Epithelial cell of proximal tubule (primary cell): ENCODE measurements at regions not wholly inside any gene's neighbourhood (a gene's known extent, or its start where the extent isn't known, plus 50 kb on each side); places are given as distances from the start of the nearest gene placed in this dataset.

Experiments
- DNase-seq: peaks from one replicate; pipeline ENCODE4 v3.0.0-alpha.2; 2011; ENCODE audit warnings: low read depth
- H3K4me3 ChIP-seq: 2 replicates; pipeline ENCODE4 v1.5.1; 2011; ENCODE audit warnings: low read depth, mild to moderate bottlenecking, low read length
- TF ChIP-seq, protein P1 (sequence below): conservative IDR thresholded peaks from 2 replicates; pipeline ENCODE4 v1.5.1; 2012; ENCODE audit warnings: low read depth, mild to moderate bottlenecking, low read length

GRCh38 chr5:85681871-85682270 is 935.9 kb upstream of the COX7C start:
- TF ChIP-seq, protein P1, sequence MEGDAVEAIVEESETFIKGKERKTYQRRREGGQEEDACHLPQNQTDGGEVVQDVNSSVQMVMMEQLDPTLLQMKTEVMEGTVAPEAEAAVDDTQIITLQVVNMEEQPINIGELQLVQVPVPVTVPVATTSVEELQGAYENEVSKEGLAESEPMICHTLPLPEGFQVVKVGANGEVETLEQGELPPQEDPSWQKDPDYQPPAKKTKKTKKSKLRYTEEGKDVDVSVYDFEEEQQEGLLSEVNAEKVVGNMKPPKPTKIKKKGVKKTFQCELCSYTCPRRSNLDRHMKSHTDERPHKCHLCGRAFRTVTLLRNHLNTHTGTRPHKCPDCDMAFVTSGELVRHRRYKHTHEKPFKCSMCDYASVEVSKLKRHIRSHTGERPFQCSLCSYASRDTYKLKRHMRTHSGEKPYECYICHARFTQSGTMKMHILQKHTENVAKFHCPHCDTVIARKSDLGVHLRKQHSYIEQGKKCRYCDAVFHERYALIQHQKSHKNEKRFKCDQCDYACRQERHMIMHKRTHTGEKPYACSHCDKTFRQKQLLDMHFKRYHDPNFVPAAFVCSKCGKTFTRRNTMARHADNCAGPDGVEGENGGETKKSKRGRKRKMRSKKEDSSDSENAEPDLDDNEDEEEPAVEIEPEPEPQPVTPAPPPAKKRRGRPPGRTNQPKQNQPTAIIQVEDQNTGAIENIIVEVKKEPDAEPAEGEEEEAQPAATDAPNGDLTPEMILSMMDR: no peak
- no peak overlapping the region for H3K4me3 ChIP-seq
- DNase-seq: no peak

DNA sequence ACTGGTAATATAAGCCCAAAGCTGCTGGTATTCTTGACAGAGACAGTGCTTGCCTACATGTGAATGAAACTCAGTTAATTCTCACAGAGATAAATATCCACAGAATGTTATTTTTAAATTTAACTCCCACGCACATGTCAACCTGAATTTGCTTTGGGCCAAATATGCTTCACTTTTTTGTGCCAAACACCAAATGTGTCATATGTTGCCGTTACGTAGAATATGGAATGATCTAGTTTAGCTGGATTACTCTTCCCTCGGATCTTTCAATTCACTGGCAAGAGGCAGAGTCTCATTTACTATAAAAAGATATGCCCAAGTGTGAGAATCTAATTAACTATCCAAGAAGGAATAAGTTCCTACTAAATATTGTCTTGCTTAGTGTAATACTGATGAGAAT is 933.4 kb upstream of the COX7C start:
- no peak for DNase-seq
- TF ChIP-seq, protein P1: no peak
- H3K4me3 ChIP-seq: no peak overlapping the region

DNA sequence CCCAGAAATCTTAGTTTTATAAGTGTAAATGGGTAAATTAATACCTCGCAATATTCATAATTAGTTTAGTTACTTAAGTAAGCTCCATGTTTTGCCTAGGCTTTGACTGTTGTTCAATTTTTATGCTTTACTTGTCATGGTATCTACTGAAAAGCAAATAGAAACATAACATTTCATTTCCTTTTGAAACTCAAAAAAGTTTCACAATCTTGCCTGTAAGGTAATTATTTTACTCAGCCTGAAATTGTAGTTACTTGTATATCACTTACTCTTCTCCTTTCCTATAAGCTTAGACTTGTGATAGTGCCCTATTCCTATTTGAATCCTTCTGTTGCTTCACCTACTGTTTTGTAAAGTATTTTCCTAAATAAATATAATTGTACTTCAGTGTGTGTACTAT is 914.4 kb upstream of the COX7C start:
- TF ChIP-seq, protein P1: no peak
- DNase-seq: no peak
- H3K4me3 ChIP-seq: no peak overlapping the region

DNA sequence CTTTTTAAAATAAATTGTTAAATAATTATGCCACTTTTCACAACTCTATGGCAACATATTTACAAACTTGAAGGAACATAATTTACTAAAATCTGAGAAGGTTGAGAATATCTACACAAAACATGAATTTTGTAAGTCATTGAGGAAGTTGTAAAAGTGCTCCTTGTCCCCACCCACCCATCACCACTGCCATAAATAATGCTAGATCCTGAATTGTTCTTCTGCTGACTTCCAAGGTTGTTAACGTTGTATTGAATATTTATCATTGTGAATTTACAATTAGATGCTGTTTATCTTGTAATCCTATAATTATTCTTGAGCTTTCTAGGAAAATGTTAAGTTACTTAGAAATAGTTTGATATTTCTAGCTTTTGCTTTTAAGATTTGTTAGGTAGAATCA is 908.0 kb upstream of the COX7C start:
- DNase-seq: no peak
- TF ChIP-seq, protein P1: no peak
- H3K4me3 ChIP-seq: no peak overlapping the region

- TF ChIP-seq, protein P1: no peak
- no peak for DNase-seq
- H3K4me3 ChIP-seq: no peak overlapping the region
Observed at GRCh38 chr5:85716344-85717202, 901.2 kb upstream of the COX7C start.

- no peak for DNase-seq
- H3K4me3 ChIP-seq: no peak overlapping the region
- TF ChIP-seq, protein P1: no peak
Observed at GRCh38 chr5:85717203-85717563, 900.6 kb upstream of the COX7C start.

GRCh38 chr5:85732185-85732584 is 885.6 kb upstream of the COX7C start:
- H3K4me3 ChIP-seq: no peak overlapping the region
- TF ChIP-seq, protein P1: no peak
- DNase-seq: no peak
